HUES64 (cell line): ENCODE measurements at regions not wholly inside any gene's neighbourhood (a gene's known extent, or its start where the extent isn't known, plus 50 kb on each side); places are given as distances from the start of the nearest gene placed in this dataset.

ENCODE experiments used
- H3K27ac ChIP-seq: 2 replicates; pipeline ENCODE4 v1.7.0; 2013; ENCODE audit warnings: low read depth, low read length, inconsistent platforms
- H3K27me3 ChIP-seq: 2 replicates; pipeline ENCODE4 v1.6.1; 2013; ENCODE audit warnings: mild to moderate bottlenecking, low read length; ENCODE audit not compliant: insufficient read depth
- H3K36me3 ChIP-seq: 2 replicates; pipeline ENCODE4 v1.6.1; 2013; ENCODE audit warnings: mild to moderate bottlenecking, low read length; ENCODE audit not compliant: insufficient read depth
- H3K4me1 ChIP-seq: 2 replicates; pipeline ENCODE4 v1.6.1; 2013; ENCODE audit warnings: mild to moderate bottlenecking, low read length, moderate library complexity; ENCODE audit not compliant: insufficient read depth
- H3K4me3 ChIP-seq: 2 replicates; pipeline ENCODE4 v1.5.1; 2013; ENCODE audit warnings: mild to moderate bottlenecking, low read length, moderate library complexity
- H3K9ac ChIP-seq: 2 replicates; pipeline ENCODE4 v1.6.1; 2013; ENCODE audit warnings: mild to moderate bottlenecking, low read depth, low read length
- H3K9me3 ChIP-seq: 2 replicates; pipeline ENCODE4 v1.6.1; 2013; ENCODE audit warnings: low read depth, low read length; ENCODE audit not compliant: insufficient read depth
- WGBS: fragments of 150-250, 120-280 bp; methylation state at CpG from one replicate; pipeline ENCODE4 v1.1.7; 2013; ENCODE audit warnings: missing lambda C conversion rate; 5-methylcytosine and 5-hydroxymethylcytosine counted together

DNA sequence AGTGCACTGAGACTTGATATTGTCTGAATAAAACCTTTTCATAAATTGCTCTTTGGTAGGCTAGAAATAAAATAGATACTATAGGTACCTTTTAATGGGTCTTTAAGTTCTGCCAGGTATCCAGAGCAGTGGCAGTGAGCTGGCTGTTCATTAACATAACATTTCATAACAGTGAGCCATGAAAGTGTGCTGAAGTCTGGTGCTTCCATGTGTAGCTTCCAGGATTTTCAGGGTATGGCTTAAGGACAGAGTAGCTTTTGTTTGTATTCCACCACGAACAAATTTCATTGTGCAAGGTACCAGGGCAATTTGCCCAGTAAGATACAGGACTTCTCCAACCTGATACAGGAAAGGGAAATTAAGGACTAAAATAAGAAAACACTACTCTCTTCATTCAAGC is 124.7 kb upstream of the NANOGP8 start:
- H3K9me3 ChIP-seq: no peaks in the 10 kb centered on the region
- H3K27me3 ChIP-seq: no peaks in the 10 kb centered on the region
- peaks cover 10% of the 10 kb centered on the region; the same call in 1 of the 2 replicates for H3K4me1 ChIP-seq
- no peaks in the 10 kb centered on the region for H3K36me3 ChIP-seq
- WGBS: 89% methylated on average over 1 of the region's 1 CpG
- no peak overlapping the region for H3K27ac ChIP-seq
- no peak overlapping the region for H3K4me3 ChIP-seq
- H3K9ac ChIP-seq: no peak overlapping the region

GRCh38 chr15:35208353-35208752 is 123.3 kb upstream of the NANOGP8 start:
- H3K9ac ChIP-seq: no peak overlapping the region
- no peak overlapping the region for H3K4me3 ChIP-seq
- peaks cover 9% of the 10 kb centered on the region; the same call in 1 of the 2 replicates for H3K4me1 ChIP-seq
- no peaks in the 10 kb centered on the region for H3K27me3 ChIP-seq
- H3K9me3 ChIP-seq: no peaks in the 10 kb centered on the region
- no peak overlapping the region for H3K27ac ChIP-seq
- no peaks in the 10 kb centered on the region for H3K36me3 ChIP-seq
- 81% methylated on average over 3 of the region's 3 CpGs for WGBS

- Histone ChIP-seq H3K4me3 (no peak overlapping the region), H3K9me3 (no peaks in the 10 kb centered on the region), H3K27ac (no peak overlapping the region), H3K36me3 (no peaks in the 10 kb centered on the region), H3K27me3 (no peaks in the 10 kb centered on the region), H3K4me1 (peaks cover 5% of the 10 kb centered on the region; the same call in 1 of the 2 replicates), H3K9ac (no peak overlapping the region)
- 100% methylated on average over 1 of the region's 2 CpGs for WGBS
Observed at GRCh38 chr15:35206060-35206675, 121.1 kb upstream of the NANOGP8 start.

DNA sequence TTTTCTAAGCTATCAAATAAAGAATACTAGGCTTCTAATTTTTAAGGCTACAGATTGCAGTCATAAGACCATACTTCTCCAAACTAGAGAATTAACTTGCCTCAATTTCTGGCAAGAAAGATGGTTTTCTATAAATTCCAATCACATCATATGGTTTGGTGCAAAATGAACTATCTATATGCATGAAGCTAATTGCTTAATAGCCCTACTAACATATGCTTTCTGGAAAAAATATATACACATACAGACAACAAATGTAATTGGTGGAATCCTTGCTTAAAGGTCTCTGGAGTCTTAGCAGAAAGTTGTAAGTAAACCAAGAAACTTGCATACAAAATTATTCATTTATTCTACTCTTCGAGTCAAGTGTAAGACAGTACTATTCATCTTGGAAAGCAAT is 113.1 kb upstream of the NANOGP8 start:
- no peak overlapping the region for H3K9ac ChIP-seq
- WGBS: 90% methylated on average over 1 of the region's 1 CpG
- no peaks in the 10 kb centered on the region for H3K36me3 ChIP-seq

GRCh38 chr15:35197754-35198153 is 112.7 kb upstream of the NANOGP8 start:
- H3K27ac ChIP-seq: no peak overlapping the region
- no peaks in the 10 kb centered on the region for H3K27me3 ChIP-seq
- no peak overlapping the region for H3K4me3 ChIP-seq
- H3K4me1 ChIP-seq: peaks cover 16% of the 10 kb centered on the region
- no peaks in the 10 kb centered on the region for H3K36me3 ChIP-seq
- 67% methylated on average over 1 of the region's 1 CpG for WGBS
- H3K9ac ChIP-seq: no peak overlapping the region
- H3K9me3 ChIP-seq: peaks cover under 1% of the 10 kb centered on the region; the same call in 1 of the 2 replicates

More for the DNA sequence above, 113.1 kb upstream of the NANOGP8 start:
- no peaks in the 10 kb centered on the region for H3K27me3 ChIP-seq
- H3K9me3 ChIP-seq: no peaks in the 10 kb centered on the region
- peaks cover 16% of the 10 kb centered on the region for H3K4me1 ChIP-seq
- H3K27ac ChIP-seq: no peak overlapping the region
- no peak overlapping the region for H3K4me3 ChIP-seq

GRCh38 chr15:35197306-35197705 is 112.2 kb upstream of the NANOGP8 start:
- H3K36me3 ChIP-seq: no peaks in the 10 kb centered on the region
- no peaks in the 10 kb centered on the region for H3K27me3 ChIP-seq
- H3K27ac ChIP-seq: no peak overlapping the region
- no peak overlapping the region for H3K4me3 ChIP-seq
- H3K9ac ChIP-seq: no peak overlapping the region
- H3K9me3 ChIP-seq: peaks cover 5% of the 10 kb centered on the region
- H3K4me1 ChIP-seq: peaks cover 16% of the 10 kb centered on the region

- H3K27ac ChIP-seq: no peak overlapping the region
- H3K4me3 ChIP-seq: no peak overlapping the region
- peaks cover 16% of the 10 kb centered on the region for H3K4me1 ChIP-seq
- H3K27me3 ChIP-seq: no peaks in the 10 kb centered on the region
- 0 out of 2 replicates have a peak, but pooled peaks cover 2% of the 10 kb centered on the region for H3K36me3 ChIP-seq
- H3K9ac ChIP-seq: no peak overlapping the region
- WGBS: 86% methylated on average over 5 of the region's 5 CpGs
- peaks cover 16% of the 10 kb centered on the region for H3K9me3 ChIP-seq
Observed at GRCh38 chr15:35196273-35196672, 111.2 kb upstream of the NANOGP8 start.

DNA sequence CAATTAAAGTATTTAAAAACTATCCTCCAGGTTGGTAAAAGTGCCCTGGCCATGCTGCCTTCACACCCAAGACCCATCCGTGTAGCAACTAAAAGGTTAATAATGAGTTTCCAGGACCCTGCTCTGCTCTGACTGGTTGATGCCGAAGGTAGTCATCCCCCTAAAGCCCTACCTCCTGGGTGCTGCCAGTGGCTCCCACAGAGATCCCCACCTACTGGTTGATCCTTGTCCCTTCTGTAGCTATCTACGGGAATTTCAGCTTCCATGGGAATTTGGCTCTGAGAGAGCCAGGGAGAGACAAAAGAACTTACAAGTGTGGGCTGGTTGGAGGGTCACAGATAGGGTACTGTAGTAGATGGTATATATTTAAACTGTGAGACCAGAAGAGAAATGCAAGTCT is 110.6 kb upstream of the NANOGP8 start:
- Histone ChIP-seq H3K27me3 (no peaks in the 10 kb centered on the region), H3K4me3 (no peak overlapping the region), H3K4me1 (peaks cover 16% of the 10 kb centered on the region), H3K9ac (no peak overlapping the region), H3K9me3 (peaks cover 21% of the 10 kb centered on the region), H3K36me3 (0 out of 2 replicates have a peak, but pooled peaks cover 5% of the 10 kb centered on the region), H3K27ac (no peak overlapping the region)
- WGBS: 88% methylated on average over 3 of the region's 3 CpGs

GRCh38 chr15:35195031-35195430 is 109.9 kb upstream of the NANOGP8 start:
- H3K27ac ChIP-seq: no peak overlapping the region
- H3K4me1 ChIP-seq: peaks cover 21% of the 10 kb centered on the region
- H3K27me3 ChIP-seq: no peaks in the 10 kb centered on the region
- no peak overlapping the region for H3K9ac ChIP-seq
- no peak overlapping the region for H3K4me3 ChIP-seq
- 0 out of 2 replicates have a peak, but pooled peaks cover 5% of the 10 kb centered on the region for H3K36me3 ChIP-seq
- peaks cover 21% of the 10 kb centered on the region for H3K9me3 ChIP-seq
- 94% methylated on average over 1 of the region's 1 CpG for WGBS

- Histone ChIP-seq H3K36me3 (0 out of 2 replicates have a peak, but pooled peaks cover 5% of the 10 kb centered on the region), H3K9me3 (peaks cover 21% of the 10 kb centered on the region), H3K27me3 (no peaks in the 10 kb centered on the region), H3K4me3 (no peak overlapping the region), H3K27ac (no peak overlapping the region), H3K9ac (no peak overlapping the region), H3K4me1 (peaks cover 28% of the 10 kb centered on the region)
- 100% methylated on average over 2 of the region's 2 CpGs for WGBS
Observed at GRCh38 chr15:35194296-35194695, 109.2 kb upstream of the NANOGP8 start.

- Histone ChIP-seq H3K9me3 (peaks cover 21% of the 10 kb centered on the region), H3K27me3 (no peaks in the 10 kb centered on the region), H3K9ac (no peak overlapping the region), H3K36me3 (0 out of 2 replicates have a peak, but pooled peaks cover 5% of the 10 kb centered on the region), H3K27ac (no peak overlapping the region), H3K4me3 (no peak overlapping the region), H3K4me1 (peaks cover 32% of the 10 kb centered on the region)
- 93% methylated on average over 2 of the region's 2 CpGs for WGBS
Observed at GRCh38 chr15:35191783-35192182, 106.7 kb upstream of the NANOGP8 start.
